ENCODE measurements at regions not wholly inside any gene's neighbourhood (a gene's known extent, or its start where the extent isn't known, plus 50 kb on each side); places are given as distances from the start of the nearest gene placed in this dataset.

- Histone ChIP-seq H3K9me3 (ENCODE audit: insufficient read depth, low read length, severe bottlenecking) (no peaks in the 10 kb centered on the region), H3K79me2 (ENCODE audit: insufficient read depth, low read length) (no peaks in the 10 kb centered on the region), H3K9ac (ENCODE audit: low read depth, low read length) (no peak overlapping the region), H2AFZ (ENCODE audit: low read depth, low read length) (no peak overlapping the region), H4K20me1 (ENCODE audit: insufficient read depth, low read length) (no peaks in the 10 kb centered on the region), H3K4me2 (ENCODE audit: insufficient read depth, low read length) (no peak overlapping the region), H3K27ac (ENCODE audit: low read length) (no peak overlapping the region), H3K36me3 (ENCODE audit: insufficient read depth, low read length) (no peaks in the 10 kb centered on the region), H3K27me3 (ENCODE audit: insufficient read depth, low read length, poor library complexity) (peaks cover 5% of the 10 kb centered on the region), H3K4me3 (ENCODE audit: low read depth in 1 of 2, low read length in 2 of 2) (no peak overlapping the region), H3K4me1 (ENCODE audit: insufficient read depth, low read length) (no peaks in the 10 kb centered on the region)
- no peak for ATAC-seq (ENCODE audit: insufficient read depth, low read depth)
- TF ChIP-seq CTCF (IDR thresholded peaks at IDR 0.05; ENCODE audit: borderline replicate concordance, extremely low read depth, low read length, poor library complexity, severe bottlenecking) (no peak), EZH2 (IDR thresholded peaks at IDR 0.05; ENCODE audit: borderline replicate concordance, low read depth, low read length, severe bottlenecking) (no peak)
- no peak for DNase-seq
Observed at GRCh38 chr18:78589916-78590437, 389.6 kb upstream of the SALL3 start.

DNA sequence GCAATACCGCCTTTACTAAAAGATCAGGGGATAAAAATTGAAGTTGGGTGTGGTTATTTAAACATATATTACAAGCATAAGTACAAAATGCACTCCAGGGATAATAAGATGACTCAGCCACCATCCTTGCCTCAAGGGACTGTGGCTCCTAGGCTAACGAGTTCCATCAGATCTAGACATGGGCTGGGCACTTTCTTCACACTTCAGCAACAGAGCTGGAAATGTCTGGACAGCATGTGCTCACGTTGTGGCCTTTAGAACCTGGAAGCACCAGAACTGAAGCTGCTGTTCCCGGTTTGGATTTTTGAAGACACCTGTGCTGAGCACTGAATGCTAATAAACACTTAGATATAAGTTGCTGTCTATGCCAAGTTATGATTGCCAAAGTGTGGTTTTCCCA is 384.2 kb upstream of the SALL3 start:
- no peaks in the 10 kb centered on the region for H3K36me3 ChIP-seq (ENCODE audit: insufficient read depth, low read length)

DNA sequence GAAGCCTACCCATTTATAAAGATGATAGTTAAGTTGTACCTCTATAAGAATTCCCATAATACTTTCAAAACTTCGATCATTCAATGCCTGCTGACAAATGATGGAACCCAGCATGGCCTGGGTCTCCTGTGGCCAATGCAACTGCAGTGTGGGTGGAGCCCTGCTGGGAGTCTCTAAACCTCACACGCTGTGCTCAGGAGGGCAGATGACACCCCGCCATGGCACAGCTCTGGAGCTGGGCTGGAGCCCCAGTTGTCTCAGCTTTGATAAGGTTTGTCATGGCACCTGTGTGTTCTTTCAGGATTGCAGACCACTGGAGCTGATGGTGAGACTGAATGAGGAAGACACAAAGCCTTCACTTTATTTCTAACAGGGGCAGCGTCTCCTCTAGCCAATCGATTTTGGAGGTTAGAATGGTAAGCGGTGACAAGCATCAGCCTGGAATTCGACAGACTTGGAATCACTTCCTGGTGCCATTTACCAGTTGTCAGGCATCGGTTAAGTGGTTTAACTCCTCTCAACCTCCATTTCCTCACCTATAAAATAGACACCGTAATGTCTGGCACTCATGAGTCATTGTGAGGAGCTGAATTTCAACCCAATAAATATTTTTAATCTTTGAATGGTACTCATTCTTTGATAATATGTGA is 383.6 kb upstream of the SALL3 start:
- no peaks in the 10 kb centered on the region for H3K36me3 ChIP-seq (ENCODE audit: insufficient read depth, low read length)
- H3K27me3 ChIP-seq (ENCODE audit: insufficient read depth, low read length, poor library complexity), result no peaks in the 10 kb centered on the region
- TF ChIP-seq CTCF (IDR thresholded peaks at IDR 0.05; ENCODE audit: borderline replicate concordance, extremely low read depth, low read length, poor library complexity, severe bottlenecking), result no peak
- no peak for TF ChIP-seq EZH2 (IDR thresholded peaks at IDR 0.05; ENCODE audit: borderline replicate concordance, low read depth, low read length, severe bottlenecking)
- no peaks in the 10 kb centered on the region for H3K9me3 ChIP-seq (ENCODE audit: insufficient read depth, low read length, severe bottlenecking)
- no peaks in the 10 kb centered on the region for H3K4me1 ChIP-seq (ENCODE audit: insufficient read depth, low read length)
- ATAC-seq (ENCODE audit: insufficient read depth, low read depth) (no peak), DNase-seq (no peak)
- H3K4me3 ChIP-seq (ENCODE audit: low read depth in 1 of 2, low read length in 2 of 2), result no peak overlapping the region
- H4K20me1 ChIP-seq (ENCODE audit: insufficient read depth, low read length), result no peaks in the 10 kb centered on the region
- no peak overlapping the region for H2AFZ ChIP-seq (ENCODE audit: low read depth, low read length)
- H3K4me2 ChIP-seq (ENCODE audit: insufficient read depth, low read length), result no peak overlapping the region
- H3K79me2 ChIP-seq (ENCODE audit: insufficient read depth, low read length), result no peaks in the 10 kb centered on the region
- no peak overlapping the region for H3K9ac ChIP-seq (ENCODE audit: low read depth, low read length)
- no peak overlapping the region for H3K27ac ChIP-seq (ENCODE audit: low read length)

More for the DNA sequence above, 384.2 kb upstream of the SALL3 start:
- TF ChIP-seq CTCF (IDR thresholded peaks at IDR 0.05; ENCODE audit: borderline replicate concordance, extremely low read depth, low read length, poor library complexity, severe bottlenecking) (no peak), EZH2 (IDR thresholded peaks at IDR 0.05; ENCODE audit: borderline replicate concordance, low read depth, low read length, severe bottlenecking) (no peak)
- H3K9ac ChIP-seq (ENCODE audit: low read depth, low read length), result no peak overlapping the region
- no peak overlapping the region for H3K4me2 ChIP-seq (ENCODE audit: insufficient read depth, low read length)
- no peaks in the 10 kb centered on the region for H3K79me2 ChIP-seq (ENCODE audit: insufficient read depth, low read length)
- DNase-seq (no peak), ATAC-seq (ENCODE audit: insufficient read depth, low read depth) (no peak)
- no peaks in the 10 kb centered on the region for H4K20me1 ChIP-seq (ENCODE audit: insufficient read depth, low read length)
- no peaks in the 10 kb centered on the region for H3K4me1 ChIP-seq (ENCODE audit: insufficient read depth, low read length)
- H3K27me3 ChIP-seq (ENCODE audit: insufficient read depth, low read length, poor library complexity), result no peaks in the 10 kb centered on the region
- no peak overlapping the region for H3K4me3 ChIP-seq (ENCODE audit: low read depth in 1 of 2, low read length in 2 of 2)
- H2AFZ ChIP-seq (ENCODE audit: low read depth, low read length), result no peak overlapping the region
- H3K9me3 ChIP-seq (ENCODE audit: insufficient read depth, low read length, severe bottlenecking), result no peaks in the 10 kb centered on the region
- H3K27ac ChIP-seq (ENCODE audit: low read length), result no peak overlapping the region

Measured in DND-41 (cell line).